ENCODE measurements at regions not wholly inside any gene's neighbourhood (a gene's known extent, or its start where the extent isn't known, plus 50 kb on each side); places are given as distances from the start of the nearest gene placed in this dataset.

- TF ChIP-seq JUND (IDR thresholded peaks at IDR 0.05) (peak; percentile 52), FOXM1 (IDR thresholded peaks at IDR 0.05; ENCODE audit: low read depth) (no peak), CTCF (IDR thresholded peaks at IDR 0.05) (no peak), MAX (IDR thresholded peaks at IDR 0.05; ENCODE audit: low read depth) (no peak), RAD21 (IDR thresholded peaks at IDR 0.05; ENCODE audit: low read length) (no peak), TAF1 (IDR thresholded peaks at IDR 0.05; ENCODE audit: borderline replicate concordance, low read depth, low read length) (no peak), SIN3A (IDR thresholded peaks at IDR 0.05; ENCODE audit: borderline replicate concordance, low read depth, low read length) (no peak), EP300 (IDR thresholded peaks at IDR 0.05; ENCODE audit: borderline replicate concordance in 1 of 2, low read depth in 1 of 2, low read length in 1 of 2) (peak in 1 of 2 experiments; percentile 29; a peak in 1 of 4 replicates), RXRA (IDR thresholded peaks at IDR 0.05; ENCODE audit: borderline replicate concordance, low read depth) (no peak), IRF3 (IDR thresholded peaks at IDR 0.05; ENCODE audit: low read depth, low read length) (no peak), EZH2phosphoT487 (IDR thresholded peaks at IDR 0.05; ENCODE audit: borderline replicate concordance, low read depth) (no peak)
Measured at GRCh38 chr4:19381068-19381467, 870.6 kb upstream of the SLIT2 start.

All from SK-N-SH (cell line).